WTC11 (cell line): ENCODE measurements at regions not wholly inside any gene's neighbourhood (a gene's known extent, or its start where the extent isn't known, plus 50 kb on each side); places are given as distances from the start of the nearest gene placed in this dataset.

ENCODE experiments used
- ATAC-seq: fragments of 200-7000 bp; cut with Tn5 transposase; 2 replicates; pipeline ENCODE4 v1.10.0; 2021; ENCODE audit warnings: mild to moderate bottlenecking, moderate library complexity
- CTCF ChIA-PET: fragments of 300-600 bp; sonication (Branson Sonifier 250); formaldehyde crosslinking; loops from one replicate; lab custom pipeline; 2021; ENCODE audit warnings: antibody characterized with exemption; lab: Charles Lee
- POLR2A ChIA-PET: fragments of 350-600 bp; sonication (Branson Sonifier 250); formaldehyde crosslinking; loops from one replicate; lab custom pipeline; 2021; ENCODE audit warnings: antibody characterized with exemption; lab: Charles Lee
- DNase-seq: peaks from one replicate; pipeline ENCODE4 v3.0.0; 2021; ENCODE audit warnings: low spot score
- H3K27ac Mint-ChIP-seq: 2 replicates; pipeline ENCODE4 v1.8.0; 2021; ENCODE audit warnings: mixed read lengths
- H3K27me3 Mint-ChIP-seq: 2 replicates; pipeline ENCODE4 v1.8.0; 2021; ENCODE audit warnings: low read depth, mild to moderate bottlenecking, moderate library complexity, mixed read lengths
- H3K36me3 Mint-ChIP-seq: 2 replicates; pipeline ENCODE4 v1.8.0; 2021; ENCODE audit warnings: mixed read lengths
- H3K4me1 Mint-ChIP-seq: 2 replicates; pipeline ENCODE4 v1.8.0; 2022; ENCODE audit warnings: mixed read lengths
- H3K4me3 Mint-ChIP-seq: 2 replicates; pipeline ENCODE4 v1.8.0; 2021; ENCODE audit warnings: mild to moderate bottlenecking, moderate library complexity, mixed read lengths
- H3K9me3 Mint-ChIP-seq: 2 replicates; pipeline ENCODE4 v1.8.0; 2021; ENCODE audit warnings: mixed read lengths
- ELF4 ChIP-seq: sonication (generic); formaldehyde crosslinking; IDR thresholded peaks from 2 replicates; pipeline ENCODE4 v1.8.1; 2022; ENCODE audit warnings: low read depth, mild to moderate bottlenecking, moderate library complexity, missing genetic modification reagents
- FOXK1 ChIP-seq: sonication (generic); formaldehyde crosslinking; IDR thresholded peaks from 2 replicates; pipeline ENCODE4 v1.8.0; 2022; ENCODE audit warnings: mild to moderate bottlenecking, moderate library complexity, missing genetic modification reagents
- NFE2L1 ChIP-seq: sonication (generic); formaldehyde crosslinking; IDR thresholded peaks from 2 replicates; pipeline ENCODE4 v1.8.1; 2023; ENCODE audit warnings: missing genetic modification reagents
- PRRX2 ChIP-seq: fragments of 250-450 bp; sonication (Bioruptor Pico); IDR thresholded peaks from 2 replicates; pipeline ENCODE4 v1.8.0; 2021; ENCODE audit warnings: mild to moderate bottlenecking
- SMAD4 ChIP-seq: sonication (generic); formaldehyde crosslinking; IDR thresholded peaks from 2 replicates; pipeline ENCODE4 v1.8.0; 2022; ENCODE audit warnings: mild to moderate bottlenecking, missing genetic modification reagents
- SOX15 ChIP-seq: fragments of 250-450 bp; sonication (Bioruptor Pico); IDR thresholded peaks from 2 replicates; pipeline ENCODE4 v1.9.0; 2021; ENCODE audit warnings: mild to moderate bottlenecking
- SP1 ChIP-seq: sonication (generic); formaldehyde crosslinking; conservative IDR thresholded peaks from 2 replicates; pipeline ENCODE4 v1.8.1; 2022; ENCODE audit warnings: missing genetic modification reagents
- TCF7 ChIP-seq: sonication (generic); formaldehyde crosslinking; IDR thresholded peaks from 2 replicates; pipeline ENCODE4 v1.8.0; 2022; ENCODE audit warnings: mild to moderate bottlenecking, low read depth, missing genetic modification reagents, moderate library complexity
- TEAD4 ChIP-seq: sonication (generic); formaldehyde crosslinking; IDR thresholded peaks from 2 replicates; pipeline ENCODE4 v1.8.0; 2022; ENCODE audit warnings: mild to moderate bottlenecking, missing genetic modification reagents
- ZNF219 ChIP-seq: sonication (generic); formaldehyde crosslinking; IDR thresholded peaks from 2 replicates; pipeline ENCODE4 v1.8.0; 2023; ENCODE audit warnings: missing genetic modification reagents, mild to moderate bottlenecking, borderline replicate concordance
- ZNF263 ChIP-seq: sonication (generic); formaldehyde crosslinking; IDR thresholded peaks from 2 replicates; pipeline ENCODE4 v1.8.1; 2022; ENCODE audit warnings: low read depth, mild to moderate bottlenecking, moderate library complexity, missing genetic modification reagents
- ZNF317 ChIP-seq: sonication (generic); formaldehyde crosslinking; IDR thresholded peaks from 2 replicates; pipeline ENCODE4 v1.8.1; 2023; ENCODE audit warnings: low read depth, mild to moderate bottlenecking, moderate library complexity, missing genetic modification reagents, borderline replicate concordance
- ZNF396 ChIP-seq: fragments of 250-450 bp; sonication (Bioruptor Pico); IDR thresholded peaks from 2 replicates; pipeline ENCODE4 v1.8.0; 2021; ENCODE audit warnings: mild to moderate bottlenecking, moderate library complexity, borderline replicate concordance
- ZNF671 ChIP-seq: fragments of 250-450 bp; sonication (Bioruptor Pico); IDR thresholded peaks from 2 replicates; pipeline ENCODE4 v1.8.0; 2021; ENCODE audit warnings: mild to moderate bottlenecking
- TF ChIP-seq, protein P1 (sequence below): sonication (generic); formaldehyde crosslinking; IDR thresholded peaks from 2 replicates; pipeline ENCODE4 v1.8.1; 2023; ENCODE audit warnings: mild to moderate bottlenecking, missing genetic modification reagents
- TF ChIP-seq, protein P2 (sequence below): sonication (generic); formaldehyde crosslinking; IDR thresholded peaks from 2 replicates; pipeline ENCODE4 v1.8.0; 2022; ENCODE audit warnings: mild to moderate bottlenecking, missing genetic modification reagents
- TF ChIP-seq, protein P3 (sequence below): fragments of 250-450 bp; sonication (Bioruptor Pico); IDR thresholded peaks from 2 replicates; pipeline ENCODE4 v1.8.0; 2021; ENCODE audit warnings: mild to moderate bottlenecking
- TF ChIP-seq, protein P4 (sequence below): fragments of 200-600 bp; IDR thresholded peaks from 2 replicates; pipeline ENCODE4 v1.8.0; 2022; ENCODE audit warnings: antibody characterized with exemption

DNA sequence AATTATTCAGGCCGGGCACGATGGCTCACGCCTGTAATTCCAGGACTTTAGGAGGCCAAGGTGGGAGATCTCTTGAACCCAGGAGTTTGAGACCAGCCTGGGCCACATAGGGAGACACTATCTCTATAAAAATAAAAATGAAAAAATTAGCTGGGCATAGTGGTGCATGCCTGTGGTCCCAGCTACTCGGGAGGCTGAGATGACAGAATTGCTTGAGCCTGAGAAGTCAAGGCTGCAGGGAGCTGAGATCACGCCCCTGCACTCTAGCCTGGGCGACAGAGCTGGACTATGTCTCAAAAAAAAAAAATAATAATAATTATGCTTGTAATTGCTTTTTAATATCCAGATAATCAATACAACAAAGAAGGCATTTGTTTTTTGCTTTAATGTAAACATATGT lies 91.3 kb downstream of the RIPK4 start:
- Mint-ChIP-seq H3K4me3 (no peak overlapping the region), H3K4me1 (peaks cover 30% of the 10 kb centered on the region), H3K27me3 (no peaks in the 10 kb centered on the region; the same call in none of the 2 replicates), H3K27ac (no peak overlapping the region), H3K36me3 (no peaks in the 10 kb centered on the region), H3K9me3 (peaks cover 3% of the 10 kb centered on the region; the same call in 1 of the 2 replicates)
- POLR2A ChIA-PET = no interaction called here
- ATAC-seq (no peak), DNase-seq (no peak)
- TF ChIP-seq PRRX2 (CRISPR knock-in tag) (no peak), TEAD4 (CRISPR knock-in tag) (no peak), SMAD4 (CRISPR knock-in tag) (no peak), ZNF396 (no peak), FOXK1 (no peak), SOX15 (CRISPR knock-in tag) (no peak), ELF4 (CRISPR knock-in tag) (no peak), NFE2L1 (CRISPR knock-in tag) (no peak), TCF7 (CRISPR knock-in tag) (no peak)
- TF ChIP-seq, protein P1, sequence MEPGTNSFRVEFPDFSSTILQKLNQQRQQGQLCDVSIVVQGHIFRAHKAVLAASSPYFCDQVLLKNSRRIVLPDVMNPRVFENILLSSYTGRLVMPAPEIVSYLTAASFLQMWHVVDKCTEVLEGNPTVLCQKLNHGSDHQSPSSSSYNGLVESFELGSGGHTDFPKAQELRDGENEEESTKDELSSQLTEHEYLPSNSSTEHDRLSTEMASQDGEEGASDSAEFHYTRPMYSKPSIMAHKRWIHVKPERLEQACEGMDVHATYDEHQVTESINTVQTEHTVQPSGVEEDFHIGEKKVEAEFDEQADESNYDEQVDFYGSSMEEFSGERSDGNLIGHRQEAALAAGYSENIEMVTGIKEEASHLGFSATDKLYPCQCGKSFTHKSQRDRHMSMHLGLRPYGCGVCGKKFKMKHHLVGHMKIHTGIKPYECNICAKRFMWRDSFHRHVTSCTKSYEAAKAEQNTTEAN (CRISPR knock-in tag) = no peak
- TF ChIP-seq, protein P2, sequence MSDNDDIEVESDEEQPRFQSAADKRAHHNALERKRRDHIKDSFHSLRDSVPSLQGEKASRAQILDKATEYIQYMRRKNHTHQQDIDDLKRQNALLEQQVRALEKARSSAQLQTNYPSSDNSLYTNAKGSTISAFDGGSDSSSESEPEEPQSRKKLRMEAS = no peak
- CTCF ChIA-PET = interaction anchor here (1.3 kb wide), 1 partner anchor 63 kb away, joined by 4 read pairs; no protein-coding TSS in a partner anchor

DNA sequence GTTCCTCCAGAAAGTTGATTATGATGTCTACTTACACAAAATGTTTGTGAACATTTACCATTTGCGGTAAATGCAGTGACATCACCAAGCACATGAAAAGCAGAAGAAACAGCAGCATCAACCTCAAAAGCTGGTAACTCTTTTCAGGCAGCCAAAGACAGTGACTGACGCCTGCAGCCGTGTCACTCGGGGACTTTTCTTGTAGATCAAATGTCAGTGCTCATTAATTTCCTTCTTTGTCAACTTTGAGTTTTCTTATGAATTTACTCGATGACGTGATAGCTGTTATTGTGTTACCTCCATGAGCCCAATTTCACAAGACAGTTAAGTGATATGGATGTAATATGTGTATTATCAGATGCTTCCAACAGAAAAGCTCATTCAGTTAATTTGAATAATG lies 92.5 kb downstream of the RIPK4 start:
- CTCF ChIA-PET = interaction anchor here (1.3 to 2.2 kb wide), 5 partner anchors 62 to 142 kb away, joined by 3 to 10 read pairs (median 3); no protein-coding TSS in a partner anchor

DNA sequence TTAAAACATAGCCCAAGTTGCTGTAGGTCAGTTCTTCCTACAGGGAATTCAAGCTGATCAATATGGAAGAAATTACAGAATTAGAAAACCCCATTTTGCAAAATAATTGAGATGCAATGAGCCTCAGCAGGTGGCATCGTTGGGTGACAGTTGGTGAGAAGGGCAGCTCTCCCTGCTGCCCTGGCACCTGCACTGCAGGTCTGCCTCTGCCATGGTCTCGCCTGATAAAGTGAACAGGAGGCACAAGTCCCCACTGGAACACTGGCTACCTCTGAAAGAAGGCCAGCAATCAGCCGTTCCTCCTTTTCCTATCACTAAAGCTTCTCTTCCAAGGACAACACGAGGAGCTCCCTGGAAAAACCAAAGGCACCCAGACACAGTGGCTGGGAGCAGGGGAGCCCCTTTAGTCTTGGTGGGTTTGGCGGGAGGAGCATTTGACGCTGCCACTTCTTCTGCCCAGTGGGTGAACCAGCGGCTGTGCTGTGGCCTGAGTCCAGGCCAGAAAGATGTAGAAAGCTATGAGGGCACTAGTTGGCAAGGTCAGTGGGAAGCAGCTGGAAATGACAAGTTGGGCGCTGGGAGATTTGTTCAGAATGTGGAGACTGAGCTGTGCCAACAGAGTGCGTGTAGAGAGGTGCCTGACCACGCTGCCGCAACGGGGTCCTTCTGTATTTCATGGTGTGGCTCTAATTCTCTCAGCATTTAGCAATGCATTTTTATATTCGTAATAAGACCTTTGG lies 93.1 kb downstream of the RIPK4 start:
- H3K4me1 Mint-ChIP-seq = peaks cover 20% of the 10 kb centered on the region
- H3K27me3 Mint-ChIP-seq = no peaks in the 10 kb centered on the region; the same call in none of the 2 replicates
- H3K9me3 Mint-ChIP-seq = peaks cover 3% of the 10 kb centered on the region; the same call in 1 of the 2 replicates
- no peak overlapping the region for H3K27ac Mint-ChIP-seq
- no peaks in the 10 kb centered on the region for H3K36me3 Mint-ChIP-seq
- no peak overlapping the region for H3K4me3 Mint-ChIP-seq
- CTCF ChIA-PET = interaction anchor here (0.5 to 2.2 kb wide), 7 partner anchors 22 to 512 kb away, joined by 3 to 10 read pairs (median 3); no protein-coding TSS in a partner anchor
- no peak; the same call in 1 of the 2 replicates for ATAC-seq
- POLR2A ChIA-PET = no interaction called here
- TF ChIP-seq TCF7 (CRISPR knock-in tag) (no peak), ZNF671 (CRISPR knock-in tag) (no peak)
- TF ChIP-seq, protein P3, sequence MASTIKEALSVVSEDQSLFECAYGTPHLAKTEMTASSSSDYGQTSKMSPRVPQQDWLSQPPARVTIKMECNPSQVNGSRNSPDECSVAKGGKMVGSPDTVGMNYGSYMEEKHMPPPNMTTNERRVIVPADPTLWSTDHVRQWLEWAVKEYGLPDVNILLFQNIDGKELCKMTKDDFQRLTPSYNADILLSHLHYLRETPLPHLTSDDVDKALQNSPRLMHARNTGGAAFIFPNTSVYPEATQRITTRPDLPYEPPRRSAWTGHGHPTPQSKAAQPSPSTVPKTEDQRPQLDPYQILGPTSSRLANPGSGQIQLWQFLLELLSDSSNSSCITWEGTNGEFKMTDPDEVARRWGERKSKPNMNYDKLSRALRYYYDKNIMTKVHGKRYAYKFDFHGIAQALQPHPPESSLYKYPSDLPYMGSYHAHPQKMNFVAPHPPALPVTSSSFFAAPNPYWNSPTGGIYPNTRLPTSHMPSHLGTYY = no peak
- no peak for DNase-seq

More for the DNA sequence above, 92.5 kb downstream of the RIPK4 start:
- Mint-ChIP-seq H3K27me3 (no peaks in the 10 kb centered on the region; the same call in none of the 2 replicates), H3K4me3 (no peak overlapping the region), H3K4me1 (peaks cover 26% of the 10 kb centered on the region), H3K27ac (no peak overlapping the region), H3K36me3 (no peaks in the 10 kb centered on the region), H3K9me3 (peaks cover 3% of the 10 kb centered on the region; the same call in 1 of the 2 replicates)
- POLR2A ChIA-PET = no interaction called here
- TF ChIP-seq ZNF263 = no peak
- no peak for TF ChIP-seq ZNF317 (CRISPR knock-in tag)
- TF ChIP-seq, protein P3 = no peak
- TF ChIP-seq ZNF219 = no peak
- TF ChIP-seq, protein P4, sequence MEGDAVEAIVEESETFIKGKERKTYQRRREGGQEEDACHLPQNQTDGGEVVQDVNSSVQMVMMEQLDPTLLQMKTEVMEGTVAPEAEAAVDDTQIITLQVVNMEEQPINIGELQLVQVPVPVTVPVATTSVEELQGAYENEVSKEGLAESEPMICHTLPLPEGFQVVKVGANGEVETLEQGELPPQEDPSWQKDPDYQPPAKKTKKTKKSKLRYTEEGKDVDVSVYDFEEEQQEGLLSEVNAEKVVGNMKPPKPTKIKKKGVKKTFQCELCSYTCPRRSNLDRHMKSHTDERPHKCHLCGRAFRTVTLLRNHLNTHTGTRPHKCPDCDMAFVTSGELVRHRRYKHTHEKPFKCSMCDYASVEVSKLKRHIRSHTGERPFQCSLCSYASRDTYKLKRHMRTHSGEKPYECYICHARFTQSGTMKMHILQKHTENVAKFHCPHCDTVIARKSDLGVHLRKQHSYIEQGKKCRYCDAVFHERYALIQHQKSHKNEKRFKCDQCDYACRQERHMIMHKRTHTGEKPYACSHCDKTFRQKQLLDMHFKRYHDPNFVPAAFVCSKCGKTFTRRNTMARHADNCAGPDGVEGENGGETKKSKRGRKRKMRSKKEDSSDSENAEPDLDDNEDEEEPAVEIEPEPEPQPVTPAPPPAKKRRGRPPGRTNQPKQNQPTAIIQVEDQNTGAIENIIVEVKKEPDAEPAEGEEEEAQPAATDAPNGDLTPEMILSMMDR = no peak
- no peak for TF ChIP-seq SP1 (CRISPR knock-in tag)
- DNase-seq = no peak
- no peak for ATAC-seq
